Trophoblast cell (in vitro differentiated cells and primary cell): ENCODE measurements at regions not wholly inside any gene's neighbourhood (a gene's known extent, or its start where the extent isn't known, plus 50 kb on each side); places are given as distances from the start of the nearest gene placed in this dataset.

Experiments used
- DNase-seq, 2 donors: peaks; one replicate each; pipeline ENCODE4 v3.0.0-alpha.2; 2016
- H2AFZ ChIP-seq: 2 replicates; pipeline ENCODE4 v1.6.1; 2013; ENCODE audit warnings: low read length, moderate library complexity, mild to moderate bottlenecking; ENCODE audit not compliant: insufficient read depth, poor library complexity
- H2AK5ac ChIP-seq: 2 replicates; pipeline ENCODE4 v1.6.1; 2013; ENCODE audit warnings: mild to moderate bottlenecking, low read length
- H2BK120ac ChIP-seq: 2 replicates; pipeline ENCODE4 v1.6.1; 2013; ENCODE audit warnings: low read length, mild to moderate bottlenecking, moderate library complexity; ENCODE audit not compliant: insufficient read depth, poor library complexity
- H2BK12ac ChIP-seq: 2 replicates; pipeline ENCODE4 v1.6.1; 2013; ENCODE audit warnings: mild to moderate bottlenecking, low read length, moderate library complexity
- H2BK5ac ChIP-seq: 2 replicates; pipeline ENCODE4 v1.6.1; 2013; ENCODE audit warnings: low read length, low read depth, moderate library complexity, mild to moderate bottlenecking; ENCODE audit not compliant: poor library complexity
- H3K14ac ChIP-seq: 2 replicates; pipeline ENCODE4 v1.6.1; 2013; ENCODE audit warnings: mild to moderate bottlenecking, low read length
- H3K18ac ChIP-seq: 2 replicates; pipeline ENCODE4 v1.6.1; 2013; ENCODE audit warnings: mild to moderate bottlenecking, low read length
- H3K23ac ChIP-seq: 2 replicates; pipeline ENCODE4 v1.6.1; 2013; ENCODE audit warnings: low read length
- H3K27ac ChIP-seq: 2 replicates; pipeline ENCODE4 v1.5.1; 2013; ENCODE audit warnings: low read depth, mild to moderate bottlenecking, inconsistent platforms, low read length, moderate library complexity
- H3K27me3 ChIP-seq: 2 replicates; pipeline ENCODE4 v1.6.1; 2013; ENCODE audit warnings: inconsistent platforms, mild to moderate bottlenecking, low read length, moderate library complexity; ENCODE audit not compliant: insufficient read depth
- H3K36me3 ChIP-seq, 2 experiments: 1 replicate in 1 of 2; 2 replicates in 1 of 2; pipeline ENCODE4 v1.6.1; 2013; ENCODE audit warnings: low read length in 2 of 2, mild to moderate bottlenecking in 2 of 2, moderate library complexity in 1 of 2; ENCODE audit not compliant: insufficient read depth in 2 of 2, control insufficient read depth in 1 of 2
- H3K4ac ChIP-seq: 2 replicates; pipeline ENCODE4 v1.6.1; 2013; ENCODE audit warnings: low read depth, mild to moderate bottlenecking, low read length, moderate library complexity
- H3K4me1 ChIP-seq, 2 experiments: 1 replicate in 1 of 2; 2 replicates in 1 of 2; pipeline ENCODE4 v1.6.1; 2013; ENCODE audit warnings: low read length in 2 of 2, mild to moderate bottlenecking in 2 of 2, moderate library complexity in 1 of 2; ENCODE audit not compliant: insufficient read depth in 2 of 2, control insufficient read depth in 1 of 2
- H3K4me2 ChIP-seq: 2 replicates; pipeline ENCODE4 v1.6.1; 2013; ENCODE audit warnings: inconsistent platforms, mild to moderate bottlenecking, low read length, moderate library complexity
- H3K4me3 ChIP-seq: 2 replicates; pipeline ENCODE4 v1.5.1; 2013; ENCODE audit warnings: mild to moderate bottlenecking, low read depth, low read length, inconsistent platforms
- H3K79me1 ChIP-seq: one replicate; pipeline ENCODE4 v1.6.1; 2013; ENCODE audit warnings: low read length
- H3K79me2 ChIP-seq: 2 replicates; pipeline ENCODE4 v1.6.1; 2013; ENCODE audit warnings: low read length, mild to moderate bottlenecking; ENCODE audit not compliant: control insufficient read depth, insufficient read depth, poor library complexity
- H3K9ac ChIP-seq: 2 replicates; pipeline ENCODE4 v1.6.1; 2013; ENCODE audit warnings: mild to moderate bottlenecking, low read length
- H3K9me3 ChIP-seq: 2 replicates; pipeline ENCODE4 v1.6.1; 2013; ENCODE audit warnings: low read depth, mild to moderate bottlenecking, control low read depth, inconsistent platforms, low read length; ENCODE audit not compliant: insufficient read depth
- H4K12ac ChIP-seq: 2 replicates; pipeline ENCODE4 v1.6.1; 2013; ENCODE audit warnings: low read depth, mild to moderate bottlenecking, low read length, moderate library complexity
- H4K8ac ChIP-seq: 2 replicates; pipeline ENCODE4 v1.6.1; 2013; ENCODE audit warnings: low read depth, mild to moderate bottlenecking, low read length, moderate library complexity
- H4K91ac ChIP-seq: one replicate; pipeline ENCODE4 v1.6.1; 2013; ENCODE audit warnings: low read depth, mild to moderate bottlenecking, low read length, moderate library complexity
- WGBS: extraction: QIAGEN DNeasy Blood & Tissue Kit; methylation state at CpG from one replicate; pipeline ENCODE4 v1.1.7; 2013; ENCODE audit warnings: missing lambda C conversion rate; ENCODE audit not compliant: insufficient read length, insufficient coverage; ENCODE audit errors: extremely low coverage; 5-methylcytosine and 5-hydroxymethylcytosine counted together

DNA sequence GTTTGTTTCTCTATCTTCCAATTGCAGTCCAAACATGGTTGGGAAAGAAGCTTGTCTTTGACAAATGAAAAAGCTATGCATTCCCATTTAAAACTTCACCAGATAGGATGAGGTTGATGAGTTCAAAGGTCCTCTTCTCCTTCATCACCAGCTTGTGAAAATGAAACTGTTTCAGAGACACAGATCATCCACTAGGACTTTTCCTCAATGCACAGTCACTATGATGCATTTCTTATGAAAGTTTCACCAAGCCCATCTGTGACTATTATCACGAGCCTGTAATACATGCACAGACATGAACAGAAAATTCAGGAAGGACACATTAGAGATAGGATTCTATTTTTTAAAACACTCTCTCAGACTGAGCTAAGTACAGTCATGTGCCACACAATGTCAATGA, 644.4 kb downstream of the PLCL1 start:
- Histone ChIP-seq H2BK12ac (no peak overlapping the region), H3K4ac (no peak overlapping the region)
- WGBS = no CpG with 5 or more reads among the region's 1 CpG

DNA sequence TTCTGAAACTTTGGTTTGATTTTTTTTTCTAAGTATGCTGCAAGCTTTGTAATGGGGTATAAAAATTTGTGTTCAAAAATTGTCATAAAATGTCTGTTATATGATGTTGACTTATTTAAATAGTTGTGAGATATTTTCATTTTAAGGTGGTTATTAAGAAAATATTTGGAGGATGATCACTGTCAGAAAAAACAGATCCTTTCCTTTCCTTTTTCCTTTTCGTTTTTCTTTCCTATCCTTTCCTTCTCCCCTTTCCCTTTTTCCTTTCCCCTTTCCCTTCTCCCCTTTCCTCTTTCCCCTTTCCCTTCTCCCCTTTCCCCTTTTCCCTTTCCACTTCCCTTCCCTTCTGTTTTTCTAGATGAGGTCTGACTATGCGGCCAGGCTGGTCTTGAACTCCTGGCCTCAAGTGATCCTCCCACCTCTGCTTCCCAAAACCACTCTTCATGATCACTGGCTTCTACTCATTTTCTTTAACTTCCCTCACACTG, 640.5 kb downstream of the PLCL1 start:
- Histone ChIP-seq H3K4me2 (no peak overlapping the region), H3K27me3 (no peaks in the 10 kb centered on the region), H3K14ac (no peak overlapping the region), H3K18ac (no peak overlapping the region), H2BK5ac (no peak overlapping the region), H4K91ac (no peak overlapping the region), H3K79me1 (no peaks in the 10 kb centered on the region), H3K9me3 (no peaks in the 10 kb centered on the region), H3K4me1 (no peaks in the 10 kb centered on the region), H2BK120ac (no peak overlapping the region), H4K8ac (no peak overlapping the region), H3K4me3 (no peak overlapping the region), H3K23ac (no peak overlapping the region), H2BK12ac (no peak overlapping the region), H3K4ac (no peak overlapping the region), H3K79me2 (no peaks in the 10 kb centered on the region), H3K9ac (no peak overlapping the region), H2AK5ac (no peak overlapping the region), H2AFZ (no peak overlapping the region), H3K36me3 (no peaks in the 10 kb centered on the region), H3K27ac (no peak overlapping the region), H4K12ac (no peak overlapping the region)
- DNase-seq = no peak
- whole genome bisulfite sequencing = no CpG with 5 or more reads among the region's 2 CpGs

More for the DNA sequence above, 644.4 kb downstream of the PLCL1 start:
- H3K27me3 ChIP-seq = no peaks in the 10 kb centered on the region
- no peaks in the 10 kb centered on the region for H3K9me3 ChIP-seq
- no peak overlapping the region for H3K4me3 ChIP-seq
- H4K91ac ChIP-seq = no peak overlapping the region
- no peaks in the 10 kb centered on the region for H3K4me1 ChIP-seq
- H3K79me2 ChIP-seq = no peaks in the 10 kb centered on the region
- H3K18ac ChIP-seq = no peak overlapping the region
- no peak overlapping the region for H4K12ac ChIP-seq
- H3K23ac ChIP-seq = no peak overlapping the region
- H3K36me3 ChIP-seq = no peaks in the 10 kb centered on the region
- H3K79me1 ChIP-seq = no peaks in the 10 kb centered on the region
- DNase-seq = no peak
- H2BK120ac ChIP-seq = no peak overlapping the region
- H3K9ac ChIP-seq = no peak overlapping the region
- H2BK5ac ChIP-seq = no peak overlapping the region
- no peak overlapping the region for H3K14ac ChIP-seq
- H2AK5ac ChIP-seq = no peak overlapping the region
- H4K8ac ChIP-seq = no peak overlapping the region
- no peak overlapping the region for H3K4me2 ChIP-seq
- no peak overlapping the region for H3K27ac ChIP-seq
- H2AFZ ChIP-seq = no peak overlapping the region

DNA sequence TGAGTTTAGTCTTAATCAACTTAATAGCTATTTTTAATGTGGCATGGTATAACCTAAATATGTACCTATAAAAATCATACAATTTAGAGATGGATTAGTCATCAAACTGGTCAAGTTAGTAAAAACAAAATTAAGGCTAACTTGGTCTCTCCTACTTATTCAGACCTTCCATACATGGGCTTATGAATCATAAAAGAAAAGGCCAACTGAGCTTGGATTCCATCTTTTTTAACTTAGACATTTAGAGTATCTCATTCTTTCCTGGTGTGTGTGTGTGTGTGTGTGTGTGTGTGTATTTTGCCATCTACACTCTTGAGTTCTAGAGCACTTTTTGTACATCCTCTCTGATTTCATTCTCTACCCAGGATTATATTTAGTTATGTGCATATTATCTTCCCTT, 637.5 kb downstream of the PLCL1 start:
- Histone ChIP-seq H3K4me2 (no peak overlapping the region), H3K4ac (no peak overlapping the region), H3K23ac (no peak overlapping the region), H2BK5ac (no peak overlapping the region), H4K8ac (no peak overlapping the region), H3K18ac (no peak overlapping the region), H2AK5ac (no peak overlapping the region), H2BK12ac (no peak overlapping the region), H2BK120ac (no peak overlapping the region), H3K9ac (no peak overlapping the region), H3K27me3 (no peaks in the 10 kb centered on the region), H3K79me2 (no peaks in the 10 kb centered on the region), H4K91ac (no peak overlapping the region), H3K4me3 (no peak overlapping the region), H3K36me3 (no peaks in the 10 kb centered on the region), H3K79me1 (no peaks in the 10 kb centered on the region), H3K9me3 (no peaks in the 10 kb centered on the region), H3K14ac (no peak overlapping the region), H3K4me1 (no peaks in the 10 kb centered on the region), H4K12ac (no peak overlapping the region), H2AFZ (no peak overlapping the region), H3K27ac (no peak overlapping the region)
- no peak for DNase-seq

DNA sequence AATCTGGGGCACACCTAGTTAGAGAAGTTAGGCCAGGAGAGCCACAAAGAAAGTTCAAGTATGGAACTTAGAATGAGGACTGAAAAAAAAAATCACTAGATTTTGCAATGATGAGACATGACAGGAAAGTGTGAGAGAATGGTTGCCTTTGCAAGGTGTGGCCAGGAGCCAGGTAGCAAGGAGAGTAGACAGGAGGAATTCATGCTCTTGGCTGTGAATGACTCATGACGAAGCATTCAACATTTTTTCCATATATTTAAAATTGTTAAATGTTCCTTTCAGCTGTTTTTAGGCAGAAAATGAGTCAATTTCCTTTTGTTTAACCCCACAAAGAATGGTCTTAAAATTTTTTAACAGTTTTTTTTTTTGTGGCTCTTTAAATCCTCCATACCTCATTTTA, 636.9 kb downstream of the PLCL1 start:
- H4K12ac ChIP-seq = no peak overlapping the region
- no peaks in the 10 kb centered on the region for H3K9me3 ChIP-seq
- H3K4me1 ChIP-seq = no peaks in the 10 kb centered on the region
- H3K4me3 ChIP-seq = no peak overlapping the region
- H4K91ac ChIP-seq = no peak overlapping the region
- H3K27me3 ChIP-seq = no peaks in the 10 kb centered on the region
- no peak overlapping the region for H2BK5ac ChIP-seq
- no peak overlapping the region for H3K14ac ChIP-seq
- WGBS = no CpG with 5 or more reads among the region's 1 CpG
- no peak overlapping the region for H3K4me2 ChIP-seq
- no peak overlapping the region for H3K4ac ChIP-seq
- H2BK12ac ChIP-seq = no peak overlapping the region
- no peaks in the 10 kb centered on the region for H3K36me3 ChIP-seq
- H3K79me2 ChIP-seq = no peaks in the 10 kb centered on the region
- H2AK5ac ChIP-seq = no peak overlapping the region
- no peak overlapping the region for H3K9ac ChIP-seq
- H3K23ac ChIP-seq = no peak overlapping the region
- H2BK120ac ChIP-seq = no peak overlapping the region
- DNase-seq = peak; percentile 60 to 83
- no peak overlapping the region for H2AFZ ChIP-seq
- H3K27ac ChIP-seq = no peak overlapping the region
- no peak overlapping the region for H3K18ac ChIP-seq
- H3K79me1 ChIP-seq = no peaks in the 10 kb centered on the region
- H4K8ac ChIP-seq = no peak overlapping the region
